Inflammatory macrophage treated with lipopolysaccharide for 4 hours (primary cell): ENCODE measurements at regions not wholly inside any gene's neighbourhood (a gene's known extent, or its start where the extent isn't known, plus 50 kb on each side); places are given as distances from the start of the nearest gene placed in this dataset.
"Not testable (repeated sequence)": the region's sequence is repeated elsewhere in the genome, so short reads cannot be mapped to it uniquely, and the experiment has no call there.

Source experiments
- DNase-seq: peaks from one replicate; pipeline ENCODE4 v3.0.0-alpha.2; 2020

DNA sequence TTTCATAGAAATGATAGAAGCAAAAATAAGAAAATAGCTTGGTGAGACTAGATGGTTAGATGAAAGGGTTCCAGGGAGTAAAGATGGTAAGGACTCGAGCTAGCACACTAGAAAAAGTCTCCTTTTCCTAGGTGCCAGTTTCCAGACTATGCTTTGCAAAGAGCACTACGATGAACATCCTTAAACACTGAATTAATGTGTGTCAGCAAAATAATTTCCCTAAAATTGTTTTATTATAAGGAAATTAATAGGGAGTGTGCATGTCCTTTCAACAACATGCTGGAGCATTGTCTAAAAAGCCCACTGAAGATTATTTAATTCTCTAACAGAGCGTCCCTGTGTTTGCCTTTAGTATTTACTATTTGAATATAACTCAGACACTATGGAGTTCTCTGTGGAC is 107.4 kb upstream of the NDUFV2 start:
- no peak for DNase-seq

DNA sequence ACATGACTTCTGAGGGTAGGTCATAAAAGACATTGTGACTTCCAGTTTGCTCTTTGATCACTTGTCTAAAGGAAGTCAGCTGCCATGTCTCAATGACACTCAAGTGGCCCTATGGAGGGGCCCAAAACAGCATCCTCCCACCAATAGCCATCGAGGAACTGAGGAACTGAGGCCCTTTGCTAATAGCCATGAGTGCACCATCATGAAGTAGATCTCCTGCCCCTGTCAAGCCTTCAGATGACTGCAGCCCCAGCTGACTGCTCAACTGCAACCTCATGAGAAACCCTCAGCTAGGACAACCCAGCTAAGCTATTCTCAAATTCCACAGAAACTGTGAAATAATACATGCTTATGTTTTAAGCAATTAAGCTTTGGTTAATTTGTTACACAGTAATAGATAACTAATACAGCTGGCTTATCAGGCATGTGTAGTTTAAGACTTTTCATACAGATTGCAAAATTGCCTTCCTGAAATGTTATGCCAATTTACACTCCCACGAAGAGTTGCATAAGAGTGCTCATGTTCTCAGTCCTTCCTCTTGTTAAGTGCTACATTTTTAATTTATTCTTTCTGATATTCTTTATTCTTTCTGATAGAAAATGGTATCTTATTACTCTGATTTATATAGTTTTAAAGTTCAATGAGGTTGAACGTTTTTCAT is 105.6 kb upstream of the NDUFV2 start:
- peak; percentile 81 for DNase-seq

DNA sequence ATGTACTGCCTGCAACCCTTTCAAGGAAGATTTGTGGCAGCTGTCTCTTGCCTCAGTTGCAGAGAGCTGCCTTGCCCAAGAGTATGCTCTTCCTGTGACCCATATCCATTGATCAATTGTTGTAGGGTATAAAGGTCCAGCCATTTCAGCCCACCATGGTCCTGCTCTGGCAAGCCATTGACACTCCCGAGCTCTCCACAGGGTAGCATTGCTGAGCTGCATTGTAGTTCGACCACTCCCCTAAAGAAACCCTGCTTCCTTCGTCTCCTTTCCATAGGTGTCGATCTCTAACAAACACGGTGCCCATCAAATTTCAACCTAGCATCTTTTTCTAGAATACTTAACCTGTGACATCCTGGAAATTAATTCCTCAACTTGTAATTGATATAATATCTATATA is 104.9 kb upstream of the NDUFV2 start:
- DNase-seq = no peak

DNA sequence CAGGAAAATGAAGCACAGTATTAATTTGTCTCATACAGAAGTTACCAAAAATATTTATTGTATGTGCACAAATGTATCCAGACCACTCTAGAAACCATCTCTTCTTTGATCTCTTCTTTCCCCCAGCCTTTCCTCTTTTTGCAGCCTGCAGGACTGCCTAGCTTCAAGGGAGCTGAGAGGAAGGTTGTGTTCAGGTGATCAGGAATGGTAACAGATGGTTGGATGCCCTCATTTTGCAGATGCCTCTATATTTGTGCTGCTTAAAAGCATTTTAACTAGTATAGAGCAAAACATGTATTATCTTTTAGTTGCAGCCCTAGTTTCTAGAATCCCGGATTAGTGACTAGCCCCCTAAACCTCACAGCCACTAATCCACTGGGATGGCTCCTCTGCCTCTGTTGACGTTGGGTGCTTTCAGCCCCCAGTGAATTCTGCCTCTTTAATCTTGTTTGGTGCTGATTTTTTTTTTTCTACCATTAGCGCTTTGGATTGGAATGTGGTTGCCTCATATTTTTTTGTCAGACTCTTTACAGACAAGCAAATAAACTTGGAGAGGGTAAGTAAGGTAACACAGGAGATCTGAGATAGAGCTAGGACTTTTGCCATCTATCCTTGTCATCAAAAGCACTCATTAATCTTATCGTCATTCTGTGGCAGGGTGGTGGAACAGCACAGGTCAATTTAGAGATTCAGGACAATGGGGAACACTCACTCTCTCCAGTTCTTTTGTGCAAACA is 103.8 kb upstream of the NDUFV2 start:
- no peak for DNase-seq

DNA sequence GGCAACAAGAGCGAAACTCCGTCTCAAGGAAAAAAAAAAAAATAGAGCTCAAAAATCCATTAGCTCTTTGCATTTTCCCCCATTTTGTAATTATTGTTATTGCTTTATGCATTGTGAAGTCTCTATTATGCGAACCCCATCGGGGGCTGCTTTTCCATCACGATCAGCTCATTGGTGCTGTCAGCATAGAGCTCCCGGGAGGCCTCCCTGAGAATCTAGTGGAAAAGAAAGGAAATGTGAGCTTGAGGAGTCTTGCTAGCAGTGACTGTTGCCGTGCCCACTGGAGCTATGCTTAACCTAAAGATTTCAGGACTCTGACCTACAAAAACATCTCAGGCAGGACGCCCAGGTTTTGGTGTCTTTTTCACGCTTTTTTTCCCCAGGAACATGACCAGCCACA is 102.6 kb upstream of the NDUFV2 start:
- DNase-seq = no peak

DNA sequence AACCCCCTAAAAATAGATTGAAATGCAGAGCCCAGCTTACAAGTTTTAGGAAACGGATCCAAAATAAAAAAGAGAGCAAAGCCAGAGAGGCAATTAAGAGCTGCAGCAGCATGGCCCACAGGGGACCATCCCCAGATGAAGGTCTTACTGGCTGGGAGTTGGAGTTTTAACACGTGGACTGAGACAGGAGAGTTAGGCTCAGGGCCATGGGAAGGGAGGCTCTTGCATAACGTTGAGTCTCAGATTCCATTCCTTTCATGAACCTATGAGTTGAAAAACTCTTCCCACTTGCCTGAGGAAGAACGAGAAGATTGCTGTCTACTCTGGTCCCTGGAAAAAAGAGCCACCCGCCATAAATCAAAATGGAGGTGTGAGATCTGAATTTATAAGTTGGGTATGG is 101.8 kb upstream of the NDUFV2 start:
- DNase-seq = no peak

DNA sequence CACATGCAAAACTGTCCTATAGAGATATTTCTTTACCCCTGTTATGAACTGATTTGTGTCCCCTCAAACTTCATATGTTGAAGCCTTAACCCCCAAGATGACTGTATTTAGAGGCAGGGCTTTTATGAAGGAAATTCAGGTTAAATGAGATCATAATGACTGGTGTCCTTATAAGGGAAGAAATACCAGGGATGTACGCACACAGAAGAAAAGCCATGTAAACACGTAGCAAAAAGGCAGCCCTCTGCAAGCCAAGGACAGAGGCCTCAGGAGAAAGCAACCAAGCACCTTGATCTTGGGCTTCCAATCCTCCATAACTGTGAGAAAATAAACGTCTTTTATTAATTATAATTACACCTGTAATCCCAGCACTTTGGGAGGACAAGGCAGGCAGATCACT is 101.3 kb upstream of the NDUFV2 start:
- no peak for DNase-seq

DNA sequence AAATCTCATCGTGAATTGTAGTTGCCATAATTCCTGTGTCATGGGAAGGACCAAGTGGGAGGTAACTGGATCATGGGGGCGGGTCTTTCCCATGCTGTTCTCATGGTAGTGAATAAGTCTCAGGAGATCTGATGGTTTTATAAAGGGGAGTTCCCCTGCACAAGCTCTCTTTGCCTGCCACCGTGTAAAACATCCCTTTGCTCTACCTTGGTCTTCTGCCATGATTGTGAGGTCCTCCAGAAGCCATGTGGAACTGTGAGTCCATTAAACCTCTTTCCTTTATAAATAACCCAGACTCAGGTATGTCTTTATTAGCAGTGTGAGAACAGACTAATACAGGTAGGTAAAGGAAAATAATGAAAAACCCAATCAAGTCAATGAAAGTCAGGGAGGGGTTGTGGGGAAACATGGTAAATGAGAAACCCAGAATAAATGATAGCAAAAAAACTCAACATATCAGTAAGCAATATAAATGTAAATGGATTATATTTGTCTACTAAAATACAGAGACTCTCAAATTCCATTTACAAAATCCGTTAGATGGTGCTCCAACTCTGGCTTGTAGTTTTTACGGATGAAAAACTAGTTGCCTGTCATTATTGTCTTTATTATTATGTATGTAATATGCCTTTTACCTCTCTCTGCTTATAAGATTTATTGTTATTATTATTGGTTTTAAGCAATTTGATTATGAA is 98.9 kb upstream of the NDUFV2 start:
- no peak for DNase-seq

DNA sequence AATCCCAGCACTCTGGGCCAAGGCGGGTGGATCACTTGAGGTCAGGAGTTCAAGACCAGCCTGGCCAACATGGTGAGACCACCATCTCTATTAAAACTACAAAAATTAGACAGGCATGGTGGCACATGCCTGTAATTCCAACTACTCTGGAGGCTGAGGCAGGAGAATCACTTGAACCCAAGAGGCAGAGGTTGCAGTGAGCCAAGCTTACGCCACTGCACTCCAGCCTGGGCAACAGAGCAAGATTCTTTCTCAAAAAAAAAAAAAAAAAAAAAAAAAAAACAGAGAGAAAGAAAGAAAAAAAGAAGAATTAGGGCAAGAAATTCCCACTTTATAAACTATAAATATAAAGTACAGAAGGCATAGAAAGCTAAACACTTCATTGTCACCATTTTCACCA is 98.2 kb upstream of the NDUFV2 start:
- DNase-seq = not testable (repeated sequence)

DNA sequence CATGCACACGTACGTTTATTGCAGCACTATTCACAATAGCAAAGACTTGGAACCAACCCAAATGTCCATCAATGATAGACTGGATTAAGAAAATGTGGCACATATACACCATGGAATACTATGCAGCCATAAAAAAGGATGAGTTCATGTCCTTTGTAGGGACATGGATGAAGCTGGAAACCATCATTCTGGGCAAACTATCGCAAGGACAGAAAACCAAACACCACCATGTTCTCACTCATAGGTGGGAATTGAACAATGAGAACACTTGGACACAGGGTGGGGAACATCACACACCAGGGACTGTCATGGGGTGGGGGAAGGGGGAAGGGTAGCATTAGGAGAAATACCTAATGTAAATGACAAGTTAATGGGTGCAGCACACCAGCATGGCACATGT is 94.8 kb upstream of the NDUFV2 start:
- not testable (repeated sequence) for DNase-seq

DNA sequence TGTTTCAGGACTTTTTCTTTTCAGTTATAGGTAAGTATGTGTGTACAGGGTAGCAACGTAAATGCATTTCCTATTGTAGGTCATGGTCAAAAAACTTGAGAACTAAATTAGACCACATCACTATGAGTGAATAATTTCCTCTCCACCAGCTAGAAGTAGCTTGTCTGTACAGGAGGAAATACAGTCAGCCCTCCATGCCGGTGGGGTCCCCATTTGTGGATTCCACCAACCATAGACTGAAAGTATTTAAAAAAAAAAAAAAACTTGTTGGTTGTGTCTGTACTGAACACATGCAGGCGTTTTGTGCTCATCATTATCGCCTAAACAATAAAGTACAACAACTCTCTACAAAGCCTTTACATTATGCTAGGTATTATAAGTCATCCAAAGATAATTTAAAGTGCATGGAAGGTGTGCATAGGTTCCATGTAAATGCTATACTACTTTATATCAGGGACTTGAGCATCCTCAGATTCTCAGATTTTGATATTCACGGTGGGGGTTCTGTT is 94.2 kb upstream of the NDUFV2 start:
- no peak for DNase-seq

DNA sequence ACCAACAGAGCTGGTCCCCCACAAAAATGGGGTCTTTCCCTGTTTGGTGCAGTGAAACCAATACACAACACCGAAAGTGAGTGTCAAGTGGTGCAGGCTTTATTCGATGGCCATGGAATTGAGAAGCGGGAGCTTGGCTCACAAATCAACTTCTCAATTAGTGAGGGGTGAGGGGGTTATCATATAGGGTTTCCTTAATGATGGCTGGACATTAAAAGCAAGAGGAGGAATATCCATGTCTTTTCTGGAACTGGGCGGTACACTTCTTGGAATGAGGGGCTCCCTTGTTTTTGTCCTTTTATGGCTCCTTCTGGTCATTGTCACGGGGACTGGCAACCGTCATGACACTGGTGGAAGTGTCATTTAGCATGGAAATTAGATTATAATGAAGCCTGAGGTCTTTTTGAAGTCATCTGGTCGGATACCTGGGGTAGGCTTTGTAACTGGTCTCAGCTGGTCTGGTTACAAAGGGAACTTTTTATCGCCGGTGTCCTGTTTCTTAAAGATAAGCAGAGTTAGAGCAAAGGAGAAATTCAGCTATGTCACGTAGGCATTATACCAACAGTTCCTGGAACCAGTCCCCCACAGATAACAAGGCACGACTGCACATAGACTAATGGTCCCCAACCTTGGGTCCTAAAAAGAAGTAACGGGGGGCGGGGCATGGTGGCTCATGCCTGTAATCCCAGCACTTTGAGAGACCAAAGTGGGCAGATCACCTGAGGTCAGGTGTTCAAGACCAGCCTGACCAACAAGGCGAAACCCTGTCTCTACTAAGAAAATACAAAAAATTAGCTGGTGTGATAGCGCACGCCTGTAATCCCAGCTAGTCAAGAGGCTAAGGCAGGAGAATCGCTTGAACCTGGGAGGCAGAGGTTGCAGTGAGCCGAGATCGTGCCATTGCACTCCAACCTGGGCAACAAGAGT is 93.5 kb upstream of the NDUFV2 start:
- DNase-seq = no peak

DNA sequence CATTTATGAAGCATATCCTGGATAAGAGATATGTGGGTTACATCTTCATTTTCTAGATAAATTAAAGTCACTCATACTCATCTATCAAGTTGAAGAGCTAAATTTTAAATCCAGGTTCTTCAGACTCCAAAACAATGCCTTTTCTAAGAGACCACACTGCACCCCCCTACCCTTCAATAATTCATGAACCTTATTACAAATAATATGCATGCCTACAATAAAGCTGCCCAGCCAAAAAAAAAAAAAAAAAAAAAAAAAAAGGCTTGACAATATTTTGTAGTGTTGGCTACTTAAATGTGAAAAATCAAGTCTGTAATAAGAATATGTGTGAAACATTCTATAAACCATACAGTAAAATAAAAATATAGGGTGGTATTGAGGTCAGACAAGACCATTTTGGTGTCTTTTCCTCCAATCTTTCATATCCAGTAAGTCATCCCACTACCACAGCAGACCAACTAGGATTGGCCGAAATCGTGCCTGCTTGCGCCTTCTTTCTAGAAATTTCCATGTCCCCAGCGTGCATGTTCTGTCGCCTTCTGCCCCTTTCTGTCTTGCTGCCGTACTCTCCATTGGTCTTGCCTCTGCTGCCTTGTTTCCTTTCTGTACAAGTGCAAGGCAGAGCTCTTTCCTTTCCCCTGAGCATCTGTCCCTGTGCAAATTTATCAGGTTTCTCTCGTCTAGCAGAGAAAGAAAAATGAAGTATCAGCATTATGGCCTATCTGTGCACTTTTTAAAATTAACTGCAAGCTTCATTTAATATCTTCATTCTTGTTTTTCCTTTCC is 92.6 kb upstream of the NDUFV2 start:
- no peak for DNase-seq

DNA sequence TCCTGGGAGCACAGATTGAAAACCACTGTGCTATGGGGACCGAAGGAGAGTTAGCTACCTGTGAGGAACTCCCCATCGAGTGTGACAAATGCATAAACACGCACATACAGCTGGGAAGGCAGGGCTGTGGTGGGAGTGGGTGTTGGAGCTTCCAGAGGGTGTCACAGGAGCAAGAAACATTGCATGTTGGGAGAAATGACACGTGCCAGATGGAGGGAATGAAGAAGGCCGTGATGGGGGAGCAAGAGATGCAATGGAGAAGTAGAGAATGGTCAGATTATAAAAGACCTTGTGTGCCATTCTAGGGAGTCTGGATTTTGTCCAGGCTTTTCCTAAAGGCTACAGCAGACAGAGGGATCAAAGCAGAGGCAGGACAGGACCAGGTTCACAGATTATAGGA is 91.1 kb upstream of the NDUFV2 start:
- DNase-seq = no peak

DNA sequence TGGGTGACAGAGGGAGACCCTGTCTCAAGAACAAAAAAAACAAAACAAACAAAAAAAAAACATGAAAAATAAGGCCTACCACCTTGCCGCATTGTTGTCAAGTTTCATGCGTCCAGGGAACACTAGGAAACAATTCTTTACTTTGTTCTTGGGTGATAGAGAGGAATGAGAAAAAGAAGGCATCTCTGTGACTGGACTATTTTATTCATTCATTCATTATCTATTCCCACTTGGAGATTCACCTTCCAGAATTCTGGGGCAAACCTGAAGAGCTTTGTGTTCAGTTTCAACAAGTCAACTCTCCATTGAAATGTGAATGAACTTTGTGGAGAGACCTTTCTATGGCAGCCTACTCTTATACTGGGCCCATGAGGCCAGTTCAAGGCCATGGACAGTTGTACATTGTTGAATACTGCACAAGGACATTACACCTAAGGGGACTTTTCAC is 88.5 kb upstream of the NDUFV2 start:
- DNase-seq = no peak

DNA sequence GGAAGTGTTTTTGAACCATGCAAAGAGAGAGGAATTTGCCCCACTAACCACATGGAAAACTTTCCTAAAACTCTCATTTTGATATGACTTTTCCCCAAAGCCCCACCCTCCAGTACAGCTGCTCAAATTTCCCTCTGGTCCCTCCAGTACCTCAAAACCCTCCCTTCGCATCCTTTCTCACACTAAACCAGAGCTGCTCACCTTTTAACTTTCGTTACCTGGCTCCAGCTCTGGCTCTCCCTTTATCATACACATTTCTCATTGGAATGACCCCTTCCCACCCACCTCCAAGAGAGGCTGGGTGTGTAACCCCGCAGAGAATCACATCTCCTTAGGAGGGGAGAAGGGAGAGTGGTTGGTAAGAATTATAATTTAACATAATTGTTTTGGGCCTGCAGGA is 86.8 kb upstream of the NDUFV2 start:
- DNase-seq = no peak

DNA sequence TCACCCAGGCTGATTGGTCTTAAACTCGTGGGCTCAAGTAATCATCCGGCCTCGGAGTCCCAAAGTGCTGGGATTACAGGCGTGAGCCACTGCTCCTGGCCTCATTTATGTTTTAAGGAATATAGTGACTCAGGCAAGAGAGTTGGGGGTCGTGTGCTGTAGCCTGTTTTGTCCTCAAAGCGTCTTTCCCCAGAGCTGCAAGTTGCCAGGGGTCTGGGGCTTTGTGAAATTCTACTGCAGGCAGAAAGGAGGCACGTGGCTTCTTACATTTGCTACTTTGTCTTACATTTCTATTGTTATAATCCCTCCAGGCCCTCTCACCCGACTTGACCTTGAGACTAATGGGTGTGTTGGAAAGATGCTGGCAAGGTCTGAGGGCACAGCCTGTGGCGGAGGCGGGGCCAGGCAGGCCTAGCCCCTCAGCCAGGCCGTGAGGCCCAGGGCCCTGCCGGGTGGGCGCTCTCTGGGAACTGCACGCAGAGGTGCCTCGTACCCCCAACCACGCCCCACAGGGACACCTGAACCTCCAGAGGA is 85.8 kb upstream of the NDUFV2 start:
- DNase-seq = no peak

DNA sequence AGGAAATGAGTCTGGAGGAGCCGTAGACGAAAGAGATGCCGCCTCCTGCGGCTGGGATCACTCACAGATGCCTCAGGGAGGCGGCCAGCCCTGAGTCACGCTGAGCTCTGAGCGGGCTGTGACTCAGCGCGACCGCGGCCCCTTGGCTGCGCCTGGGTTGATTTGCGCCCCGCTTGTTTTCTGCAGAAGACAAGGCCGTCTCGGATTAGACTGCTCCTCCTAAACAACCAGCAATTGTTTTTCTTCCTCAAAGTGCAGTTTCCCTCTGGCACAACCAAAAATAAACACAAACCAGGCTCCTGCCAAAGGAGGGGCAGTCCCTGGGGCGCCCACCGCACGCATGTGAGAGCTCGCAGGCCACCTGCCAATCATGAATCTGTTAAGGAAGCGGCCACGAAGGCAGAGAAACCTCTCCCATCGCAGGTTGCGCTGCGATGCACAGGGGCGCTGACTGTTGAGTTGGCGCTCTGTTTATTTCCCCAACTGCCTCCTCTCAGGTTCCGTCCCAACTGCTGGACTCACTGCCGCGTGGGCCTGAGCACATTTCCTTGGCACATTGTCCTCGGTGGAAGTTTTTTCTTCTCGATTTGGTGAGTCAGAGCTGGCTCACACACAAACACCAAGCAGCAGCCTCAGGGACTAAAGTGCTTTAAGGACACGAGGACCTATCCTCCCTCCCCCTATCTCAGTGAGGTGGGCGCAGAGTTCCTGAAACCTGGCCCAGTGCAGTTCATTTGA is 85.2 kb upstream of the NDUFV2 start:
- DNase-seq = peak; percentile 78

DNA sequence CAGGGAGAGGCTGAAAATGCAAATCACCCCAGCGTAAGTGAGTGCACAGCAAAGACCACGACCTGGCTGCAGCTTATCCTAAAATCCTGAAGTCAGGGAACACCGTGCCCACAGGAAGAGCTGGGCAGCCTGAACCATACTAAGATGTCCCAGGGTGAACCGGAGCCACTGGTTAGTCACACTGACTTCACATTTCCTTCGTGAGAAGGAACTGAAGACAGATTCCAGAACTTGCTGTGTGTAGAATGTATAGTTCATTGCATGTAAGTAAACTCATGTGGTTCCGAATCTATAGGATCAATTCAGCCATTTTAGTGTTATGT is 84.6 kb upstream of the NDUFV2 start:
- DNase-seq = peak; percentile 64

DNA sequence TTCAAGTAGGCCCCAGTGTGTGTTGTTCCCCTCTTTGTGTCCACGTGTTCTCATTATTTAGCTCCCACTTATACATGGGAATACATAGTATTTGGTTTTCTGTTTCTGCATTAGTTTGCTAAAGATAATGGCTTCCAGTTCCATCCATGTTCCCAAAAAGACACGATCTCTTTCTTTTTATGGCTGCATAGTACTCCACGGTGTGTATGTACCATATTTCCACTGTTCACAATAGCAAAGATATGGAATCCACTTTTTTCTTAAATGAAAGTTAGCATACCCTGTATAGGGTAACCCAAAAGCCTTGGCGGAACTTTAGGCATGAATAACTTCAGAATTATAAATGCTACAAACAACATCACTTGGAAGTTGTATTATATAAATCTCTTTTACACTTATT is 83.4 kb upstream of the NDUFV2 start:
- no peak for DNase-seq

DNA sequence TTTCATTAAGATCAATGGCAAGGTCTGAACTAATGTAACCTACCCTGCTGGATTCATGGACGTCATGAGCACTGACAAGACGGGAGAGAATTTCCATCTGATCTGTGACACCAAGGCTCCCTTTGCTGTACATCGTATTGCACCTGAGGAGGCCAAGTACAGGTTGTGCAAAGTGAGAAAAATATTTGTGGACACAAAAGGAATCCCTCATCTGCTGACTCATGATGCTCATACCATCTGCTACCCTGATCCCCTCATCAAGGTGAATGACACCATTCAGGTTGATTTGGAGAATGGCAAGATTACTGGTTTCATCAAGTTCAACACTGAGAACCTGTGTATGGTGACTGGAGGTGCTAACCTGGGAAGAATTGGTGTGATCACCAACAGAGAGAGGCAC is 82.3 kb upstream of the NDUFV2 start:
- no peak for DNase-seq
